Skin epidermis (tissue), 12 donors: ENCODE measurements at regions not wholly inside any gene's neighbourhood (a gene's known extent, or its start where the extent isn't known, plus 50 kb on each side); places are given as distances from the start of the nearest gene placed in this dataset.
"Not testable (repeated sequence)": the region's sequence is repeated elsewhere in the genome, so short reads cannot be mapped to it uniquely, and the experiment has no call there.

Experiments used
- H3K27ac ChIP-seq, 21 experiments: fragments of 200-600 bp; sonication (generic) in 11 of 21; one replicate each; pipeline ENCODE4 v1.5.0; 2020; ENCODE audit warnings: mild to moderate bottlenecking in 3 of 21, inconsistent platforms in 2 of 21, moderate library complexity in 2 of 21
- H3K4me3 ChIP-seq, 7 experiments: fragments of 200-600 bp; sonication (generic) in 2 of 7; one replicate each; pipeline ENCODE4 v1.5.0; 2020; ENCODE audit warnings: inconsistent platforms in 2 of 7, mild to moderate bottlenecking in 2 of 7, moderate library complexity in 1 of 7

DNA sequence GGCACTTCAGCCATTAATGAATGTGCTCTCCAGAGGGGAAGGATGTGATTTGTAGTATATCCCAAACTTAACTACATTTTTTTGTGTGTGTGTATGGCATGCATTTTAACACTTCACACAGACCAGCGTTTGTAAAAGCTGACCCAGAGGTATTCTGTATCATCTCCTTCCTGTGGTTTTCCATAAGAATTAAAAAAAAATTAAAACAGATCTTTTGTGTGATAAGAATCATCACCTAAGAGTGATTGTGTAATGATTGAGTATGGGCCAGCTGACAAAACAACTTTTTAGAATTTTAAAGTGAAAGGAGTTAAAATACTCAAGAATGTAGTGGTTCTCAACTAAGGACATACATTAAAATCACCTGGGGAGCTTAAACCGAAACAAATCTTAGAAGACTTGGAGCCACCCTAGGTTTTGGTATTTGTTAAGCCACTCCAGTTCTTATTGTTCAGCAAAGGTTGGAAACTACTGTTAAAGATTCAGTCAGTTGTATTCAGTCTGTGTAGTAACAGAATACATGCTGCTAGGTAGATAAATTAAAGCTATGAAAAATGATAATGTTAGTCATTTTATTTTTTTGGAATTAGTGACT lies 120.1 kb downstream of the HAUS1 start:
- Histone ChIP-seq H3K4me3 (no peak overlapping the region), H3K27ac (no peak overlapping the region)

DNA sequence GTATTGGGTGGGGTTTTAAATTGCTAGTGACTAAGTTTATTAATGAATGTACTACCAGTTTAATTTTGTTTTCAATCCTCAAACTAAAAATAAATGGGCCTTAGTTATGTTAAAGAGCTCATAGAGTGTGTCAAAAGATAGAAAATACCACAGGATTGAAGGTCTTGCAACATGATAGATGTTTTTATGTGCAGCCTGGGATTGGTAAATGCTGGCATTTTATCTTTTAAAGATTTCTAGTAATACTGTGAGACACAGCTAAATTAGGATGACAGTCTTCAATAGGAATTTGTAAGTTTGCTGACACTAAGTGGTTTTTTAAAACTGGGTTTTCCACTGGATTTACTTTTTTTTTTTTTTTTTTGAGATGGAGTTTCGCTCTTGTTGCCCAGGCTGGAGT lies 122.3 kb downstream of the HAUS1 start:
- Histone ChIP-seq H3K27ac (no peak overlapping the region), H3K4me3 (no peak overlapping the region)

DNA sequence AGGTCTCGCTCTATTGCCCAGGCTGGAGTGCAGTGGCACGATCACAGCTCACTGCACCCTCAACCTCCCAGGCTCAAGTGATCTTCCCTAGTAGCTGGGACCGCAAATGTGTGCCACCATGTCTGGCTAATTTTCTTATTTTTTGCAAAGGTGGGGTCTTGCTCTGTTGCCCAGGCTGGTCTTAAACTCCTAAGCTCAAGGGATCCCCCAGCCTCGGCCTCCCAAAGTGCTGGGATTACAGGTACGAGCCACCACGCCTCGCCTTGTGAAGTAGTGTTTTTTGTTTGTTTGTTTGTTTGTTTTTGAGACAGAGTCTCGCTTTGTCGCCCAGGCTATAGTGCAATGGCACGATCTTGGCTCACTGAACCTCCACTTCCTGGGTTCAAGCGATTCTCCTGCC lies 125.5 kb downstream of the HAUS1 start:
- not testable (repeated sequence) for H3K27ac ChIP-seq, H3K4me3 ChIP-seq

DNA sequence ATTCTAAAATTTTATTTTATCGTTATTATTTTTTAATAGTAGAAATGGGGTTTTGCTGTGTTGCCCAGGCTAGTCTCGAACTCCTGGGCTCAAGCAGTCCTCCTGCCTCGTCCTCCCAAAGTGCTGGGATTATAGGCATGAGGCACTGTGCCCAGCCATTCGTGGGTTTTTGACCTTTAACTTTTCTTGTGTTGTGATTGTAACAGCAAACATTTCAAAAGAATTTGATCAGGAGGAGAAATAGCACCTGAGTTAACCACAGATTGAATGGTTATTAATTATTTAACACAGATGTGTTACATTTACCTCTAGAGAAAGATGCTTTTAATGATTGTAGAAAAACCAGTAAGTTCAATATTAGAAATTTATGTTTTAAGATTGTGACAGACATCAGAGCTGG lies 132.0 kb downstream of the HAUS1 start:
- no peak overlapping the region for H3K27ac ChIP-seq
- H3K4me3 ChIP-seq: no peak overlapping the region

DNA sequence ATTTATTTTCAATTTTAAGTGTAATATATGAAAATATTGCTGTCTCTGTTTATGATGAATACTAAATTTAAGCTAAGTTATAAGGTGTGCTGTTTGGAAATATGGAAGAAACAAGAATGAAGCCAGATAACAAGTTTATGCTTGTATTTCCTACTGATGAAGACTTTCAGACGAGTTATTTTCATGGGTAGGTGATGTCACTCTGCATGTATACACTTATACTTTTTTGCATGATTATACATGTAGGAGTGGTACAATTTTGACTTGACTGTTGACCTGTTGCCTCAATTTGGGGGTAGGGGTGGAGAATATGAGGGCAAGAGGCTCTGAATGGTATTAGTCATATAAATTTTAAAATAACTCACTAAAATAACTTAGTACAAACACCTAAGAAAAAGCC lies 133.7 kb downstream of the HAUS1 start:
- Histone ChIP-seq H3K4me3 (no peak overlapping the region), H3K27ac (peak overlapping the region in 2 of 21 experiments; percentile 4 to 18)

DNA sequence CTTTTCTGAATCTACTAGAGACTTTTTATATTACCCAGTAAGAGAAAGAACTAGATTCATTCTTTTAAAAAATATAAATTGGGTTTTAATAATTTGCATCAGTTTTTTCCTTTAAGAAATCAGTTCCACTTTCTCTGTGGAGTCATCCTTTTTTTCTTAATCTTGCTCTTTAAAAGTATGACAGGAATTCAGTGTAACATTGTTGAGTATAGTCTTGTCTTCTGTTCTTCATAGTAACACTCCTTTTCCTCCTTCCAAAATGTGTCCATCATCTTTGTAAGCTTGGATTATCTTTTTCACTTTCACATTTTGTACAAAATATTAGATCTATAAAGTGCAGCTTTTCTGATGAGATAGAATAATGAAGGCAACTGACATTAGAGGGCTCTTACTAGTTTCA lies 135.4 kb downstream of the HAUS1 start:
- Histone ChIP-seq H3K4me3 (no peak overlapping the region), H3K27ac (no peak overlapping the region)

DNA sequence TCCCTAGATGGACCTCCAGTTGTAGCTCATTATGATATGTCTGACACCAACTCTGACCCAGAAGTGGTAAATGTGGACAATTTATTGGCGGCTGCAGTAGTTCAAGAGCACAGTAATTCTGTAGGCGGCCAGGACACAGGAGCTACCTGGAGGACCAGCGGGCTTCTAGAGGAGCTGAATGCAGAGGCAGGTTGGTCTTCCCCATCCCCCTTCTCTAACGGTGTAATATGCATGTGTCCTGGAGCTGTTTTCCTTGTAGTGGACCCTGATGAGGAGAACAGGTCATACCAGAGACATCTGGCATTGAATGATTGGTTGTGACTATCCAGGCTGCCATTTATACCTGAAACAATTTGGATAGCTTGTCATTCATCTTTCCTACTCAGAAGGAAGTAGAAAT lies 135.8 kb downstream of the HAUS1 start:
- H3K27ac ChIP-seq: no peak overlapping the region
- H3K4me3 ChIP-seq: no peak overlapping the region

DNA sequence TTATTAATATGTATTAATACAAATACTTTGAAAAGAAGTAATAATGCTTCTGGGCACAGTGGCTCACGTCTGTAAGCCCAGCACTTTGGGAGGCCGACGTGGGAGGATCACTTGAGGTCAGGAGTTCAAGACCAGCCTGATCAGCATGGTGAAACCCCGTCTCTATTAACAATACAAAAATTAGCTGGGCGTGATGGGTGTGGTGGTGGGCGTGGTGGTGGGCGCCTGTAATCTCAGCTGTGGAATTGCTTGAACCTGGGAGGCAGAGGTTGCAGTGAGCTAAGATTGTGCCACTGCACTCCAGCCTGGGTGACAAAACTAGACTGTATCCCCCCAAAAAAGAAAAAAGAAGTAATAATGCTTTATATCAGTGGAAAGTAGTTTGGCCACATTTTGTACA lies 137.2 kb downstream of the HAUS1 start:
- not testable (repeated sequence) for H3K4me3 ChIP-seq, H3K27ac ChIP-seq

DNA sequence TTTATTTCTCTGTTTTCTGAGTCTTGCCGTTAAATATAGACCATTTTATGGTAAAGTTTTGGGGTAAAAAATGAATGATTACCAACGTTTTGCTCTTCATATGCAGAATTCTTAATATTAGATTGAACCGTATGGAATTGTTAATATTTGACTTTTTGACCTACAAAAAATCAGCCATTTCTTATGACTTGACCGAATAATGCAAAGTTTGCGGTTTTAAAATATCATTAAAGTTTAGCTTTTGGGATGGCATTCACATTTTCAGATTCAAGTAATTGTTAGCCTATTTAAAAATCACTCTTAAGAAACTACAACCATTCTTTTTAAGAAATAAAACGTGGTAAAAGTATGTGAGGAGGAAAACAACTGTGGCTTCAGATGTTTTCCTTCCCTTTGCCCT lies 138.0 kb downstream of the HAUS1 start:
- Histone ChIP-seq H3K27ac (no peak overlapping the region), H3K4me3 (no peak overlapping the region)

DNA sequence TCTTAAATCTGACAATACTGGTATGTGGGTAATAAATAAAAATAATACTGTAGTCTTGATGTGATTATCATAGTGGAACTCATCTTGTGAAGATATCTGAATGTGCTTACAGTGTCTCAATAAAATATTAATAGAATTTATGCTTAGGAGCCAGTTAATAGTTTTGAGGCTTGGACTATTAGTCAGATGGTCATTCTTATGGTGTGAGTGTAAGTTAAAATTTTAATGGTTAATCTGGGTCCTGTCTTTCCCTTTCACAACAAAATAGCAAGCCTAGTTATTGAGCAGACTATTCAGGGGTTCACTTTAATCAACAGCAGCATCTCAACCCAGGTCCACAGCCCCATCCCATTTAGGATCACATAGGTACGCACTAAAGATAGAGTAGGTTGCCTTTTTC lies 138.9 kb downstream of the HAUS1 start:
- Histone ChIP-seq H3K4me3 (no peak overlapping the region), H3K27ac (no peak overlapping the region)

DNA sequence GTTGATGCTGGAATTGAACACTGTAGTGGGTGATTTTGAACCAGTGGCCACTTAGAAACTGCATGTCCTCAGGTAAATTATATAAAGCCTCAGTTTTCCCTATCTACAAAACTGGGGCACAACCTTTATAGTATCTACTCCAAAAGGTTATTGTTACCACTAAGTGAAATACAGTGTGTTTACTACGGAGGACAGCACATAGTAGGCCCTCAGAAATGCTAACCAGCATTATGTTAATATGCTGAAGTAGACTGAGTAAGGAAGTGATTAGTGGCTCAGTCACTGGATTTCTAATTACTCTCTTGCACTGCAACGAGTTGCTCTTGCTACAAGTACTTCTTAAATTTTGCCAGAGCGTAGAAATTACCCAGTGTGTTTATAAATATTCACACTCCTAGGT lies 139.5 kb downstream of the HAUS1 start:
- no peak overlapping the region for H3K27ac ChIP-seq

DNA sequence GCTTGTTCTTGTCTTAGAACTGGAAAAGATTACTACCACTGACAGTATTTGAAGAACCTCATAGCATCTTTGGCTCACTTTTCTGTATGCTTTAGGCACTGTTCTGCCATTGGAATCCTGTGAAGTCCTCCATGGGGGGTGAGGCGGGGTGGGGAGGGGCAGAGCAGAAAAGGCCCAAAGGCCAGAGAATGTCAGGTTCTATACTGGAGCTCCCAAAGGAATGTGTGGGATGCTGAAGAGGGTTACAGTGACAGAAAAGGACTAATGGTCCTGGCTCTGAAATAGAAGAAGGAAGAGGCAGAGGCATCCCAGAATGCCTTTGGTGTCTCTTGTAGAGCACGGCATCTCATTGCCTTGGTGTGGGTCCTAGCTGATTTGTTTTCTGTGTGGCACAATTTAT lies 141.9 kb downstream of the HAUS1 start:
- no peak overlapping the region for H3K27ac ChIP-seq
- no peak overlapping the region for H3K4me3 ChIP-seq

More for the DNA sequence above, 139.5 kb downstream of the HAUS1 start:
- no peak overlapping the region for H3K4me3 ChIP-seq

DNA sequence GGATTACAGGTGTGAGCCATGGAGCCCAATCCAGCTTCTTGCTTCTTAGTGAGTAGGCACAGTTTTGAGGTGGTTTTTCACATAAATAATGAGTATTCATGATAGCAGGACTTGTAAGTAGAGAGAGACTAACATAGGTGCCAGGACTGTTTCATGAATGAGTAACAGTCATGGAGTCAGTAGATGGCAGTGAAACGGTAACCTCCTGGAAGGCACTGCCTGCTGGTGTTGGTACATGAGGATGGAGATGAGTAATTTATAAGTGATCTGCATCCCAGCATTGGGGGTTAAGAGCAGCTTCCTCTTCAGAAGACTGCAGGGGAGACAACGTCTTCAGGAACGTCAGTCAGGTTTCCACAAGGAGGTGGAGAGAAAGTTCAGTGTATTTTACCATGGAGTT lies 143.8 kb downstream of the HAUS1 start:
- peak overlapping the region in 1 of 21 experiments; percentile 87 for H3K27ac ChIP-seq
- H3K4me3 ChIP-seq: no peak overlapping the region

DNA sequence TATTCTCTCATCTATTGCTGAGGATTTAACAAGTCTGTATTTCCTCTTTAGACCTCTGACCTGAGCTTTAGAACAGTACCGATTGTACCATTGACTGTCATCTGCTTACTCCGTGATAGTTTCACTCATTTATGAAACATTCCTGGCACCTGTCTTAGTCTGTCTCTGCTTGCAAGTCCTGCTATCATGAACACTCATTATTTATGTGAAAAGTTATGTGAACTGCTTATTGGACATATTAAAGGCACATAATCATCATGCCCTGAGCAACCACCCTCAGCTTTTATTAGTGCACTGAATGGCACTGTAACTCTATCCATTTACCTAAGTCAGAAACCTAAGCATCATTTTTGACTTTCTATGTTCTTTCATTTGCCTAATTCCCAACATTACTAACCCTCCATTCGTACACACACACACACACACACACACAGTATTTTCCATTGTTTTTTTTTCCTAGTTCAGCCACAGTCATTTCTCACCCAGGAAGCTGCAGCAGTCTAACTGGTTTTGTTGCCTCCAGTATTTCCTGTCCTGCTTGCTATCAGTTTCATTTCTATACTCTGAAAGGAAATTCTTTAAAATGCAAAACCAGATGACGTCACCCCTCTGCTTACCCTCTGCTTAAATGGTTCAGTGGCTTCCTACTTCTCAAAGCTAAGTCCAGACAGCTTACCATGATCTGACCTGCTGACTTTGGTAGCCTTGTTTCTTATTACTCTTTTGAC lies 146.1 kb downstream of the HAUS1 start:
- no peak overlapping the region for H3K4me3 ChIP-seq
- peak overlapping the region in 20 of 21 experiments; percentile 29 to 94 (median 76) for H3K27ac ChIP-seq

DNA sequence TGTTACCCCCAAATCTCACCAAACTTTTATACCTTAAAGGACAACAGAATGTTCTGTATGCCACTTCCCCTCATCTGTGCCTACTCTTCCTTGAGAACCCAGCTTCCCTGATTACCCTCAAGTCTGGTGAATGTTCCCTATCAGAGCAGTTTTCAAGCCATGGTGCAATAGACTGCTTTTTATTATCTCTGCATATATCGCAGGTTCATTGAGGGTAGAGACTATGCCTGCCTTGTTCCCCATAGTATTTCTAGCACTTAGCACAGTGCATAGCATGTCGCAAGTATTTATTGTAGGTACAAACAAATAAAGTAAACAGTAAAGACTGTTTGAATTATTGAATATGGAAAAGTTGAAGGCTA lies 146.6 kb downstream of the HAUS1 start:
- Histone ChIP-seq H3K4me3 (no peak overlapping the region), H3K27ac (peak overlapping the region in 19 of 21 experiments; percentile 29 to 94 (median 76))

DNA sequence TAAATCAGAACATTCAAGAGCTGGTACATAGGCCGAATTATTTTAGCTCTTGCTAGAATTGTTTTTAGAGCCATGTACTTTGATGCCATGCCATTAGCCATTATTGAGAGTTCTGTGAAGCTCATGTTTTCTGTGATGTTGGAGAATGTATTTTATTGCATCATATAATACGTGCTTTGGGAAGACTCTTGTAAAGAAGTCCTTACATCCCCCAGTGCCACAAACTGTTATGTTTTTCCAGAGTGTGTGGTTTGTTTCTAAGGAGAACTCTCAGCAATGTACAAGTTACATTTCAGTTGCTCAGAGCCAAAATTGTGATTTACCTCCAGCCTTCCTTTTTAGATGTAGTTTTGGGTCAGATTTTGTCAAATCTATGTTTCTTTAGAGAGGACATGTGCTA lies 148.6 kb downstream of the HAUS1 start:
- Histone ChIP-seq H3K4me3 (no peak overlapping the region), H3K27ac (peak overlapping the region in 2 of 21 experiments; percentile 23 to 27)

DNA sequence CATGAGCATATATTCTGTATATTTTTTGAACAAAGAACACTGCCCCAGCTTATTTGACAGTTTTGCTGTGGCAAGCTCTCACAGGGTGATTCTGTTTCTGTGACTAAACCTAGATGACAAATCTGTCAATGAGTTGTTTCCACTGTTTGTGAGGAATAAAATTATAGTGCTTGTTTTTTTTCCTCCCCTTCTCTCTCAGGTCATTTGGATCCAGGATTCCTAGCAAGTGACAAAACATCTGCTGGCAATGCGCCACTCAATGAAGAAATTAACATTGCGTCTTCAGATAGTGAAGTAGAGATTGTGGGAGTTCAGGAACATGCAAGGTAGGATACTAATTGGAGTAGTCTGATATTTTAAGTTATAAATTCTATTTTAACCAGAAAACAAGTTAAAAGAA lies 149.3 kb downstream of the HAUS1 start:
- Histone ChIP-seq H3K4me3 (no peak overlapping the region), H3K27ac (peak overlapping the region in 2 of 21 experiments; percentile 23 to 27)

DNA sequence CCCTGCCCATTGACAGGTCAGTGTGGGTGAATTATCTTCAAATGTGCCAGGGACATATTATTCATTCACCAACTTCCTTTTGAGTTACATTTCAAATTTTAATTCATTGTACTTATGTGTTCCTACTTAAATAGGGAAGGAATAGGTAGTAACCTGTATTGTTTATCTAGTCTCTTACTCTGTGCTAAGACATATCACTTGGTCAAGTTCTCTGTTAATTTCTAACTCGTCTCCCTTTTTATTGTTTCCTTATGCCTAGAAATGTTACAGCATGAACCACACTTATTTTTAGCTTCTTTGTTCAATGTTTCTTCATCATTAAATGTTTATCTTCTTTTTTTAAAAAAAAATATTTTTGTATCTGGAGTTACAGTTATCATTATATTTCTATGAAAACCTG lies 151.9 kb downstream of the HAUS1 start:
- Histone ChIP-seq H3K4me3 (no peak overlapping the region), H3K27ac (no peak overlapping the region)

DNA sequence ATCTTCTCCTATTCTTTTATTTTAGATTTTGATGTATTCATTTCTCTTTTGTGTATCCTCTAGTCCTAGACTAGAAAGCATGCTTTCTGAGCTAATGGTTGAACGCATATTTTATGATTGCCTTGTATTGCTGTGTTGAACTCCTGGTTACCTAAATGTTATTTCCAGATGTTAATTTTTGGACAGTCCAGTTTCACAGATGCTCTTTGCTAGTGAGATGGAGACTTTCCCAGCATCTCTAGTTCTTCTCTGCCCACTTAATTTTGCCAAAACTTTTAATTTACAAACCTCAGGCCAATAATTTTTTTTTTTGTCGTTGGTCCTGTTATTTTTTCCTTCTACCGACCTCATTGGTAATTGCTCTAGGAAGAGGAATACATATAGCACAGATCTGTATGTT lies 153.2 kb downstream of the HAUS1 start:
- no peak overlapping the region for H3K4me3 ChIP-seq
- no peak overlapping the region for H3K27ac ChIP-seq

DNA sequence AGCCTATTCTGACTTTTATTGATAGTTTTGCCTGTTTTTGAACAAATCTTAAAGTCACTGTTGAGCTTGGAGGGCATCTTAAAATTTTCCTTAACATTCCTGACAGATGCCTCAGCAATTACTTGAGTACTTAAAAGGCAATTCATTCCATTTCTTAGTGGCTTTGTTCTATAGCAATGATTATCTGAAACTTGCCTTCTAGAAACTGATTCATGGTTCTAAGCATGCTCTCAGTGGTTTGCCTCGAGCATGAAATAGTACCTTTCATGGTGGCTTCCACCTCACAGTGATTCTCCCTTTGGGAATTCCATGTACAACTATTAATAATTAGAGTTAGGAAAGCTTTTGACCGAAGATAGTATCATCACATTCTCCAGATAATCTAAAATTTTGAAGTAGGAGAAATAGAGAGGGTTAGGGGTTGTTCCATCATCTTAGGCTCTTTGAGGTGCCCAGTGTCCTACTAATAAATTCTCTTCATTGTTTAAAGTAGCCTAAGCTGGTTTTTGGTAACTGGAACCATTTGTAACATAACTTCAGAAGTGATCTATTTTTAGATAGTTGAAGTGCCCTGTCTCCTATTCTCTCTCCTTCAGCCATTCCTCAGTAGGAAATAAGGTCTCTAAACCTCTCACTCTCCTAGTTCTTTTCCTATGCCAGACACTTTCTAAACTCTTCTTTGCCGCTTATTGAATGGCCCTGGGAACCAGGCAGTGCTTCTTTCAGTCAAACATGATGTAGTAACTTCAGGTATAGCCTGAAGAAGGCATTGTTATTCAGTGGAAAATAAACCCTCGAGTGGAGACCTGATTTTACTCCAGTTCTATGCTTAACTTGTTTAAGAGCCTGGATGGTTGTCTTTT lies 156.1 kb downstream of the HAUS1 start:
- H3K27ac ChIP-seq: peak overlapping the region in 4 of 21 experiments; percentile 15 to 74 (median 29)
- no peak overlapping the region for H3K4me3 ChIP-seq

DNA sequence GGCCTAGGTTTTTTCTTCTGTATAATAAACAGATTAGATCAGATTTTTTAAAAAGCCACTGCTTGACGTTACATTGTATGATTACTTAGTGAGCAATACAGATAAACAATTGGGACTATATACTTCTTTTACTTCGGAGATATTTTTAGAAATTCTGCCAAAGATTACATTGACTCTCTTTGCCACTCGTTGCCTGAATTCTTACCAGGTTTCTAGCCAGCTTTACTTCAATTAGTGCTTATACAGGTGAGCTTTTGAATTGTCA lies 156.6 kb downstream of the HAUS1 start:
- Histone ChIP-seq H3K27ac (peak overlapping the region in 3 of 21 experiments; percentile 24 to 74 (median 34)), H3K4me3 (no peak overlapping the region)
